GM19328 (cell line): ENCODE measurements at regions not wholly inside any gene's neighbourhood (a gene's known extent, or its start where the extent isn't known, plus 50 kb on each side); places are given as distances from the start of the nearest gene placed in this dataset.

Source experiments
- ATAC-seq: cut with Tn5 transposase; IDR thresholded peaks from one replicate; pipeline ENCODE4 v1.9.1; 2021; ENCODE audit warnings: mild to moderate bottlenecking, moderate library complexity; ENCODE audit not compliant: unreplicated experiment

DNA sequence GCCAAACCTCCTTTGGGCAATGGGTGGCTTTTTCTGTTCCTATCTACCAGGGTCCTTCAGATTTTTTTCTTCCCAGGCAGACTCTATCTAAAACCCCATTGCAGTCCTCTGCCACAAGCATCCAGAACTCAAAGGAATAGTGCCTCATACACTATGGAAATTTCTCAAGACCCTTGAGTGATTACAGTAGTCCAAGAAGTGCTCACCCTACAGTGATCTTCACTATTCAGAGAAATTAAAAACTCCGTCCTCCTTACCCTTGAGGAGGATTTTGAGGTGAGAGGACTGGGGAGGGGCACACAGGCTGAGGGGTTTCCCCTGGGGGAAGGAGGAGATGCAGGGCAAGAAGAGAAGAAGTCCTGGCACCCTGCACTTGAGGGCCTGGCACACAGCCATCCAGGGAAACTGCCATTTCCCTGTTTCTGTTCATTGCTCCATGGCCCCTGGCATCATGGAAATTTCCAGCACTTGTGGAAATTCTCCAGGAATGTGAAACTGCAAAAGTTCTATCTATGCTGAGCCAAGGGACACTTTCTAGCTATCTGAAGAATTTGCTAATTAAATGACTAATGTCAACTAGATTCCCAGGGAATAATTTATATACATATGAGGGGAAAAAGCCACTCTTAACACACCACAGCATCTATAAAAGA is 102.5 kb upstream of the ATP1B1 start:
- ATAC-seq = no peak

DNA sequence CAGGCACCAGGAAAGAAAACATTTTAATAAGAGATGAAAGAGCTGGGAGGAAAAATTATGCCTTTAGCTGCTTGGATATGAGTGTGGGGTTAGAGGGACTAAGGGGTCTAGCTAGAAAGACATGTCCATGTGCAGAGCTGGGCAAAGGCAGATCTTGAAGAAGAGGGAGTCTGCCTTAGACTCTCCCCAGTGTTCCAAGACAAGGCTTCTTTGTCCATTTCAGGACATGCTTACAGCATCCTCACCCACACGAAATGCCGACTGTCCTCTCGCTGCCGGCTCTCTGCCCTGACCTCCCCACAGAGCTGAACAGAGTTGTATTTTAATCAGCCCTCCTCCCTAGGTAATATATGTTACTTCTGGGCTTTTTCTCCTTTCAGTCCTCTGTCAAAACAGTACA is 100.7 kb upstream of the ATP1B1 start:
- no peak for ATAC-seq

DNA sequence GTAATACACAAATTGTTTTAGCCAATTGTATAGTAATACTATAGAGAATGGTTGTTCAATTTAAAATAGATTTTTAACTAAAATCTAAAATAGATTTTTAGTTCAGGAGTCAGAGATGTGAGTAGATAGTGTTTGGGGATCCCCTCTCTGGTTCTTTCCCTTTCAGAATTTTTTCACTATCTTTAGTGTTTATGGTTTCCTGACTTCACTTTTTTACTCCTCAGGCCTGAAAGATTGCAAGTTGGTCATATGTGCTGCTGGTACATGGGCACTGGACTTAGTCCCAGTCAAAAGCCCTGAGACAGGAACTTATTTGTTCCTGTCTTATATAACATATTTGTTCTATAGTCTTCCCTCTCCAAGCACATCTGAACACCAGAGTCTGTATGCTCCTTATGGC is 96.8 kb upstream of the ATP1B1 start:
- no peak for ATAC-seq

DNA sequence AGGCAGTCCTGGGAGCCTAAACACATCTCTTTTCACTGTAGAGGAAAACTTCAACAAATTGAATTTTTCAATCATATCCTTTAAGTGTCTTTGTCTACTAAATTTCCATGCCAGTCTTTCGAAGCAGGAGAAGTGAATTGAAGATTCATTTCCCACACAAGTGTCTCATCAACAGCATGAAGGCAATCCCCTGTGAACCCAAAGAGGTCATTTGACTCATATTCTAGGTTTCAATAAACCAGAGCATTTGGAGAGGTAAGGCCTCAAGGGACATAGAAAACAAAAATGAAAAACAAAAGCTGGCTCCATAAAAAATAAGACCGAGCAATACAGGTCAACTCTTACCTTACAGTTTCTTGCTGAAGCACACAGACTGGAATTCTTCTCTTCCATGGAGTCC is 94.1 kb upstream of the ATP1B1 start:
- ATAC-seq = no peak

DNA sequence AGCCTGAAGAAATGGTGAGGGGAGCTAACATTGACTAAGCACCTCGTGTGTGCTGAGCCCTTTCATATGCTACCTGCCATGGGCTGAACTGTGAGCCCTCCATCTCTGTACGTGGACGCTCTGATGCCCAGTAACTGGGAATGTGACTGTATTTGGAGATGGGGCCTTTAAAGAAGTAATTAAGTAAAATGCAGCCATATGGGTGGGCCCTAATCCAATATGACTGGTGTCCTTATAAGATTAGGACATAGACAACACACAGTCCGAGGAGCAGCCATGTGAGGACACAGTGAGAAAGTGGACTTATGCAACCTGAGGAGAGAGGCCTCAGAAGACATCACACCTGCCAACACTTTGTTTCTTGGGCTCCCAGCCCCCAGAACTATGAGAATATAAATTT is 92.7 kb upstream of the ATP1B1 start:
- no peak for ATAC-seq

DNA sequence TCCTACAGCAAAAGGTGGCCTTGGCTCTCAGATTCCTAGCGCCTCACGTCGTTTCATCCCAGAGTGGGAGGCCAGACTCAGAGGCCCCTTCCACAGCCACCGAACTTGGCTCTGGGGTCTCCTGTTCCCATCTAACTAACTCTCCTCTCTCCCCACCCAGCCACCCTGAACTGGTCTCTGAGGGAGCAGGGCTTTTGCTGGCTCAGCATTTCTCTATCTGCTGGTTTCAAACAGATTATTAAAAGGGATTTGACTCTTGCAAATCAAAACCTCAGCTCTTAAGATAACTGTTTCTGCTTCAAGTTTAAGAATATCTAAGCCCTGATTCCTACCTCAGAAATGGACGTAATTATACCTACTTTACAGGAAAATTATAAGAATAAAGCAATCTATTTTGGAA is 91.0 kb upstream of the ATP1B1 start:
- ATAC-seq = no peak

DNA sequence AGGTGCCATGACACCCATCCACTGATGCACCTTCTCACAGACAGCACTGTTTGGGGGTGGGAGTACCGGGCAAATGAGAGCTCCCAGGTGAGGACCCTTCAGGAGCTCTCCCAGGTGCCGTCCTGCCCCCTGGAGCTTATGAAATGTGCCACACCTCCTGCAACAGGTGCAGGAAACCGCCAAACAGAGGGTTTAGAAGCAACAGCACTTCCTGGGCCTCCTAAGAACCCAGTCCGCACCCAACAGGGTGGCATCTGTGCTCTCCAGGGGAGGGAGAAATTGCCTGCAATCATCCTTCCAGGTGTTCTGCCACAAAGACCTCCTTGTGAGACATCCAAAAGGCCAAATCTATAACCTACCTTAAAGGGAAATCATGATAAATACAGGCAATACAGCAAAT is 87.7 kb upstream of the ATP1B1 start:
- ATAC-seq = no peak

DNA sequence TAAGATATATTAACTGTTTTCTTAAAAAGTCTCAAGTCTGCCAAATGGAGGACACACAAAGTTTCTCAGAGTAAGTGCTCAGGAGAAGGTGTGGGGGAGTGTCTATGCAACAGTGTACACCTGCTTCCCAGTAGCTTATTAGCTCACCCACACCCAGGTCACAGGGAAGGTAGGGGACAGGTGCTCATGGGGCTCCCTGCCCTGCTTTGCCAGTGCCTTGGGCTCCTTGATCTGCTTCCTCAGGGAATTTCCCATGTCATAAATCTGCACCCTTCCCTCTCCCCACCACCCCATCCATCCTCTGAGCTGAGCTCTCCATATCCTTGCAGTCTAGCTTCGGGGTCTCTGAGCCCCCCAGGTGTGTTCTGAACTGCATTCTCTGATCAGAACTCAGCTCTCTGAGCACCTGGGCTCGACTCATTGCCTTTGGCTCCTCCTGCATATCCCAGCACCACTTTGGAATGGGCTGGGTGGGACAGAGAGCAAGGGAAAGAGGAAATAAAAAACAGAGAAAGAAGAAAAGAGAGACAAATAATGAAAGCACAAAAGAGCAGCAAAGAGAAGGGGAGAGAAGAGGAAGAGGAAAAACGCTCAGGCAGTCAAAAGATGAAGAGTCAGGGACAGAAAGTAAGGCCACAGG is 87.0 kb upstream of the ATP1B1 start:
- ATAC-seq = no peak

DNA sequence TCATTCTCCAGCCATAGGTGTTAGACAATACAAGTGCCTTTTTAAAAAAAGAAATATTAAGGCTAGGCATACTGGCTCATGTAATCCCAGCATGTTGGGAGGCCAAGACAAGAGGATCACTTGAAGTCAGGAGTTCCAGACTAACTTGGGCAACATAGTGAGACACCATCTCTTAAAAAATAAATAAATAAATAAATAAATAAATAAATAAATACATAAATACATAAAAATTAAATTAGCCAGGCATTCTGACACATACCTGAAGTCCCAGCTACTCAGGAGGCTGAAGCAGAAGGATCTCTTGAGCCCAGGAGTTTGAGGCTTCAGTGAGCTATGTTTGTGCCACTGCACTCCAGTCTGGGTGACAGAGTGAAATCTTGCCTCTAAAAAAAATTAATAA is 85.8 kb upstream of the ATP1B1 start:
- ATAC-seq = no peak

DNA sequence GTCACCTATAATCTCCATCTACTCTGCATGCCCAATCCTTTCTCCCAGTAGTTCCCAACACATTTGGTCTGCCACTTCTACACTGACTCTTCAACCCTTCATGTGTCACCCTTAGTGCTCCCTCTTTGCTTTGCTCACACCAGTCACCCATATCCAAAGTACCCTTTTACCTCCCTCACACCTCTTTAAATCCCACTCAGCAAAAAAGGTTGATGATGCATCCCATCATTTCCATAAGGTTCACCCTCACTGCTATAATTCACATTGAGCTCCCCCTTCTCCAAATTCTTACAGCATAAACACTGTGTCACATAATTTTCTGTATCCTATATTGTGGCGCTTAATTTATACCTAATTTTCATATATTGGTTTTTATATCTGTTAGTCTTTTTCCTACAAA is 83.8 kb upstream of the ATP1B1 start:
- no peak for ATAC-seq

DNA sequence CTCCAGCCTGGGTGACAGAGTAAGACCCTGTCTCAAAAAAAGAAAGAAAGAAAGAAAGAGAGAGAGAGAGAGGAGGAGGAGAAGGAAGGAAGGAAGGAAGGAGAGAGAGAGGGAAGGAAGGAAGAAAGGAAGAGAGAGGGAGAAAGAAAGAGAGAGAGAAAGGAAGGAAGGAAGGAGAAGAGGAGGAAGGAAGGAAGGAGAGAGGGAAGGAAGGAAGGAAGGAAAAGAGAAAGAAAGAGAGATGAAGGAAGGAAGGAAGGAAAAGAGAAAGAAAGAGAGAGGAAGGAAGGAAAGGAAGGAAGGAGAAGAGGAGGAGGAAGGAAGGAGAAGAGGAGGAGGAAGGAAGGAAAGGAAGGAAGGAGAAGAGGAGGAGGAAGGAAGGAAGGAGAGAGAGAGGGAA is 82.2 kb upstream of the ATP1B1 start:
- no peak for ATAC-seq

DNA sequence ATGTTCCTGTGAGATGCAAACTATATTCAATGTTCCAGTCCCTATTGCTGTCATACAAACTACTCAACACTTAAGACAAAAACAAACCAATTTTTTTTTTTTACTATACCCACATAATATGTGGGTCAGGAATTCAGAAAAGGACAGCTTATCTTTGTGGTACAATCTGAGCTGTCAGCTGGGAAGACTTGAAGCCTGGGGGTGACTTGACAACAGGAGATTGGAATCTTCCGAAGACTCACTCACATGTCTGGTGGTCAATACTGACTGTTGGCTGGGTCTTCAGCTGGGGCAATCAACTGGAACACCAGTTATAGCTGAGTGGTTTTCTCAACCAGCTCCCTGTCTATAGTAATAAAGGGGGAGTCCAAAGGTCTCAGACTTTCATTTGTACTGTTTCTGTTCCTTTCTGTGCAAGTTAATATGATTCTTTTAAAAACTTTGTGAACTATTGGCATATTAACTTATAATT is 81.7 kb upstream of the ATP1B1 start:
- ATAC-seq = peak; percentile 79

DNA sequence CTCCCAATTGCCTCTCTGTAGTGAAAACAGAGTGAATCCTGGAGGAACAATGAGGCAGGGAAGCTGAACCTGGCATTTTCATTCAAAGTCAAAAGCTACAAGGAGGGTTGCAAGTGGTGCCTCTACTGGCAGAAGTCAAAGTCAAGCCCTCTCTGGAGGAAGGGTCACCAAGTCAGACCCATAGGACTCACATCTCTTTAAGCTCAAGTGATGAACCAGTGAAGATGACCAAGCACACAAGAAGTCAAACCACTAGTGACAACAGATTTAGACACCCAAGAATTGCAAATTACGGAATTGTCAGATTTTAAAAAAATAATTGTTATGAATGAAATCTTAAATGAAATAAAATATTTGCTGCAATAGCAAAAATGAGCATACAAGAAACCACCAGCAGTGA is 81.1 kb upstream of the ATP1B1 start:
- no peak for ATAC-seq

DNA sequence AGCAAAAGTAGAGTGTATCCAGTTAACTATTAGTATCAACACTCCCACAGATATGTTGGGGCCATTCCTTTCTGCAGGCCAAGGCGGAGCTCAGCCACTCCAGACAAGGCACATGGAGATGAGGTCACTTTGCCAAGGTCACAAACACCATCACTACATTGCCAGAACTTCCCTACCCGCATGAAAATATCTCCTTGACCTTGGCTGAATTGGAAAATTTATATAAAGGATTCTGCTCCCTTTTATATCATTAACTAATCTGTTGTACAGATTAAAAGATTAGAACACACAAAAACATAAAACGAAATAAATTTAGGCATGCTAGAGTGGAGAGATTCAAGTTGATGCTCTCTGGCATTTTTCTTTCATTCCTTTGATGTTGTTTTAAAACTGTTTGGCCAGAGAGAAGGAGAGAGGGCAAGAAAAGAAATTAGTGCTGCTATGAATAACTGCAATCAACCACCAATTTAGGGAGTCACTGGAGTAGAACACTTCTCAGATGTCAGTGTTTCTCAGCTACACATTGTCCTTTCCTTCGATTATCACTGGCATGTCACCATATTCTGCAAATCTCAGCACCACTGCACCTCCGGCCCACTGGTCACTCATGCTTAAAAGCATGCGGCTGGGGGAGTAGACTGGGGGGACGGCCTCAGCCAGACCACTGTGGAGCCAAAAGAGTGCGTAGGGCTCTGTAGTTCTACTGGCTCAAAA is 78.7 kb upstream of the ATP1B1 start:
- ATAC-seq = no peak

DNA sequence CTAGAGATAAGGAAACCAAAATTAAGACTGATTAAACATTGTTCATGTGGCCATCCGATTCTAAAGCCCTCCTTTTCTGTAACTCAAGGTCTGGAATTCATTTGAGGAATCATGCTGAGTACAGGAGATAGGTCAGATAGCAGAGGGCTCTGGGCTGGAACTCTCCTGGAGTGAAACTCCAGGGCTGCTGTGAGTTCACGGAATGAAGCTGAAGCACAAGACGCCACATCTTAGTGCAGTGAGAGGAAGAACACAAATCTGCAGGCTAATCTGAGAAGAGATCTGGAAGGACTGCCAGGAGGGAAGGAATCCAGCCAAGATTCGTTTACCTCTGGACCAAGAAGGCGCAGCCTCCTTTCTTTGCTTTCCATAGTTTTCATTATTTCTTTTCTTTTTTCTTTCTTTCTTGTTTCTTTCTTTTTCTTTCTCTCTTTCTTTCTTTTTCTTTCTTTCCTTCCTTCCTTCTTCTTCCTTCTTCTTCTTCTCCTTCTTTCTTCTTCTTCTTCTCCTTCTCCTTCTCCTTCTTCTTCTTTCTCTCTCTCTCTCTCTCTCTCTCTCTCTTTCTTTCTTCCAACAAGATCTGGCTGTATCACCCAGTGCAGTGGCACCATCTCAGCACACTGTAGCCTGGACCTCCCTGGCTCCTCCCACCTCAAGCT is 74.8 kb upstream of the ATP1B1 start:
- no peak for ATAC-seq

DNA sequence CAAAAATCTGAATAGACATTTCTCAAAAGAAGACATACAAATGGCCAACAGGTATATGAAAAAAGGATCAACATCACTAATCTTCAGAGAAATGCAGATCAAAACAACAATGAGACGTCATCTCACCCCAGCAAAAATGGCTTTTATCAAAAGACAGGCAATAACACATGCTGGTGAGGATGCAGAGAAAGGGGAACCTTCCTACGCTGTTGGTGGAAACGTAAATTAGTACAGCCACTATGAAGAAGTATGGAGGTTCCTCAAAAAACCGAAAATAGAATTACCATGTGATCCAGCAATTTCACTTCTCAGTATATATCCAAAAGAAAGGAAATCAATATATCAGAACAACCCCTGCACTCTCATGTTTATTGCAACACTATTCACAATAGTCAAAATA is 65.1 kb upstream of the ATP1B1 start:
- no peak for ATAC-seq

DNA sequence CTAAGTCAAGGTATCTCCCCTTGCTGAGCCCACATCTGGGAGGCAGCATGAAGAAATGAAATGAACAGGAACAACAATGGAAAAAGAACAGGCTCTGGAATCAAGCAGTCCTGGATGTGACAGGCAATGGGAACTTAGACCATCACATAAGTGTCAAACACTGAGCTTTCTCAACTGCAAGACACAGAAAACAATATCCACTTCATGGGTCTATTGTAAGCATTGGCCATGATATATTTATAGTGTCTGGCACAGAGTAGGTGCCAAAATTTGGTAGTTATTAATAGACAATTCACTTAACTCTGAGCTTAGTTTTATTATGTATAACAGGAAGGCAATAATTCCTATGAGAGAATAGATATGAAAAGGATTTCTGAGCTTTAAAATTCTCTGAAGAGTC is 64.1 kb upstream of the ATP1B1 start:
- ATAC-seq = no peak

DNA sequence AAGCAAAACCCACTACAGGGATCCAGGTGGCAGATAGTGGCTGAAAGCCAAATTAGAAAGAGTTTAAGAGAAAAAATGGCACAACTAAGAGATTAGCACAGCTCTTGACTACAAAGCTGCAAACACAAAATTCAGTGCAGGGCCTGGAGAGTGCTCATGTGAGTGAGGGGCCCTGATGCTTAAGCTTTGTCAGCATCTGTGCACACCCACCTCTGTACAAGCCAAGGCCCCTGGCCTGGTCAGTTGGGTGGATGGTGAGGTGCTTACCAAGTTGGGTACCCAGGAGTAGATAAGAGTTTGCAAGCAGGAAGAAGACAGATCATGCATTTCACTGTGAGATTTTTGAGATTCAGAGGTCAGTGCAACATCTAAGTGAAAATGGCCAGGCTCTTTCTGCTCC is 62.7 kb upstream of the ATP1B1 start:
- ATAC-seq = peak; percentile 2

DNA sequence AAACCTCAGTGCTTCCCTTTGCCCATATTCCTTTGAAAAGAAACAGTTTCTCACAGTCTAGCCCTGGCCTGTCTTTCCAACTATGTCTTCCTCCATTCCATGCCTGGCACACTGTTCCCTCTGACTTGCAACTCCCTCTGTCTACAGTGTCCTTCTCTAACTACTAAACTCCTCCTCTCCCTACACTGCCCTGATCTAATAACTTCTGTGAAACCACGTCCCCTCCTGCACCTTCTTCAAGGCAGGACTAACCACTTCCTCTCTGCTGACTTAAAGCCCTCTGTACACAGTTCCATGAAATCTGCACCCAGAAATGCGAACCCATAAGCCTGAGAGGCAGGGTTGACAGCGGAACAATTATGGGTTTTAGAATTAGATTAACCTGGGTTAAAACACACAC is 62.2 kb upstream of the ATP1B1 start:
- peak; percentile 88 for ATAC-seq

DNA sequence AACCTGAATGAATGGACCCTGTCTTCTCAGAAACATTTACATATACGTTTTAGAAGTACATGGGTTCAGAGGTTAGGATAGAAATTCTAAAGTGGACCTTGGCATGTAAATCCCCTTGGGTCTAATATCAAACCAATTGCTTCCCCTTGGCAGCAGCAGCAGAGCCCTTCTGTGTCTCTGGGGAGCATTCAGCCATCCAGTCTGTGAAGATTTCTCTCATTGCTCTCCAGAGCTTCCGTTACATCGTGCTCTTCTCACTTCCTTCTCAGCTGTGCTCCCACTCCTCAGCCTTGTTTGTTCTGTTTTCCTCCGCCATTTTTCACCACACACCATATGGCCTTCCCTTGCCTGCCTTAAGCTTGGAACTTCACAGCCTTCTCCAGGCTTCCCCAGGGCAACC is 61.5 kb upstream of the ATP1B1 start:
- ATAC-seq = no peak

DNA sequence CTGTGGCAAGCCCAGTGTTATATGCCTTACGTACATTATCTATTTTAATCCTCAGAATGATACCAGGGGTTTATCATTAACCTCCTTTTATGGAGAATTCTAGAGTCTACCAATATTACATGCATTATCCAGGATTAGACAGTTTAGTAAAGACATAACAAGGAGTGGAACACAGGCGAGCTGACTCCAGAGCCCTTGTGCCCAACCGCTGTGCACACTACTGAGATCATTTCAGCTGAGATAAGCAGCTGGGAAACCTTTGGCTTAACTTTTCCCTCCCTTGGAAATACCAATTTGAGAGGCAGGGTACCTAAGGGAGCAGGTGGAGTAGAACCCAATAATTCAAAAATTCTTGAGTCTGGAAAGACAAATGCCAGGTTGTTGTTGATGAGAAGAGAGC is 59.8 kb upstream of the ATP1B1 start:
- no peak for ATAC-seq

DNA sequence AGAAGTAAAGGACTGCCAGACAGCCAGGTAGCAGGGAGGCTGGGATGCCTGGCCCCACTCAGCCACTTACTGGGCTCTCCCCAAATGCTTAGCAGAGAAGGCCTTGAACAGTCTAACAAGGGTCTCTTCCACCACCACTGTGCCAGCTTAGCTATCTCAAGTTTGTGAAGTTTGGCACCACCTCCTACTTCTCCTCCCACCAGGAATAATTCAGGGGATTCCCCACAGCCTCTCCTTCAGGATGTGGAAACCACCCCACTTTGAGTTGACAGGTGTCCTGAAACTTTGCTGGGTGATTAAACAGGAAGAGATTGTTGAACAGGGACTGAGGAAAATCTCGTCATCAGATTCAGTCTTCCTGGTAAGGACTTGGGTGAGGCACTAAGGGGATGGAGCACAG is 59.4 kb upstream of the ATP1B1 start:
- ATAC-seq = no peak
